ENCODE measurements at regions not wholly inside any gene's neighbourhood (a gene's known extent, or its start where the extent isn't known, plus 50 kb on each side); places are given as distances from the start of the nearest gene placed in this dataset.
"Not testable (repeated sequence)": the region's sequence is repeated elsewhere in the genome, so short reads cannot be mapped to it uniquely, and the experiment has no call there.

- Mint-ChIP-seq H3K4me3 (no peak overlapping the region), H3K27me3 (no peaks in the 10 kb centered on the region), H3K4me1 (peaks cover 0 to 4% (median 1%) of the 10 kb centered on the region in 4 donors), H3K27ac (no peak overlapping the region), H3K9me3 (peaks cover under 1 to 15% (median 5%) of the 10 kb centered on the region in 8 donors), H3K36me3 (no peaks in the 10 kb centered on the region)
- no peaks in the 10 kb centered on the region for H3K27me3 ChIP-seq (ENCODE audit: insufficient read depth, low read length)
- no peak for DNase-seq
- H3K27ac ChIP-seq (ENCODE audit: low read depth, low read length), result no peak overlapping the region
- CTCF ChIA-PET (ENCODE audit: partially characterized antibody), result no interaction called here
- H3K36me3 ChIP-seq (ENCODE audit: insufficient read depth, low read length), result no peaks in the 10 kb centered on the region
- no peaks in the 10 kb centered on the region for H3K4me1 ChIP-seq (ENCODE audit: insufficient read depth, low read length)
- peaks cover 0 to 3% of the 10 kb centered on the region in 2 donors for H3K9me3 ChIP-seq (ENCODE audit: control insufficient read depth in 1 of 2, low read length in 2 of 2)
- intact Hi-C loops (cut with micrococcal nuclease), result no loop called here
- POLR2A ChIA-PET (ENCODE audit: partially characterized antibody), result no interaction called here
- no peak overlapping the region for H3K4me3 ChIP-seq (ENCODE audit: low read length in 2 of 2)
Measured at GRCh38 chr2:4930704-4931103, 761.5 kb upstream of the SOX11 start.

- ChIA-PET CTCF (ENCODE audit: partially characterized antibody) (no interaction called here), POLR2A (ENCODE audit: partially characterized antibody) (no interaction called here)
- Mint-ChIP-seq H3K27ac (no peak overlapping the region), H3K36me3 (no peaks in the 10 kb centered on the region), H3K4me3 (no peak overlapping the region), H3K4me1 (peaks cover 0 to 4% (median 1%) of the 10 kb centered on the region in 4 donors), H3K9me3 (peaks cover 4 to 12% (median 7%) of the 10 kb centered on the region in 8 donors), H3K27me3 (no peaks in the 10 kb centered on the region)
- Histone ChIP-seq H3K36me3 (ENCODE audit: insufficient read depth, low read length) (no peaks in the 10 kb centered on the region), H3K27ac (ENCODE audit: low read depth, low read length) (no peak overlapping the region), H3K4me1 (ENCODE audit: insufficient read depth, low read length) (no peaks in the 10 kb centered on the region), H3K4me3 (ENCODE audit: low read length in 2 of 2) (no peak overlapping the region), H3K9me3 (ENCODE audit: control insufficient read depth in 1 of 2, low read length in 2 of 2) (peaks cover 0 to 3% of the 10 kb centered on the region in 2 donors), H3K27me3 (ENCODE audit: insufficient read depth, low read length) (no peaks in the 10 kb centered on the region)
- intact Hi-C loops (cut with micrococcal nuclease), result no loop called here
- no peak for DNase-seq
Measured at GRCh38 chr2:4931721-4932365, 760.3 kb upstream of the SOX11 start.

GRCh38 chr2:4935291-4935690, 756.9 kb upstream of the SOX11 start:
- H3K9me3 ChIP-seq (ENCODE audit: control insufficient read depth in 1 of 2, low read length in 2 of 2); POLR2A ChIA-PET (ENCODE audit: partially characterized antibody); H3K27me3 Mint-ChIP-seq; DNase-seq; H3K27ac Mint-ChIP-seq; H3K27ac ChIP-seq (ENCODE audit: low read depth, low read length); H3K36me3 Mint-ChIP-seq; H3K36me3 ChIP-seq (ENCODE audit: insufficient read depth, low read length); H3K4me1 ChIP-seq (ENCODE audit: insufficient read depth, low read length); H3K4me3 ChIP-seq (ENCODE audit: low read length in 2 of 2); CTCF ChIA-PET (ENCODE audit: partially characterized antibody); H3K4me3 Mint-ChIP-seq; intact Hi-C loops (cut with micrococcal nuclease); H3K27me3 ChIP-seq (ENCODE audit: insufficient read depth, low read length); H3K4me1 Mint-ChIP-seq: not testable (repeated sequence)
- peaks cover 0 to 23% (median 8%) of the 10 kb centered on the region in 8 donors for H3K9me3 Mint-ChIP-seq

GRCh38 chr2:4937550-4937949, 754.6 kb upstream of the SOX11 start:
- Histone ChIP-seq H3K27ac (ENCODE audit: low read depth, low read length) (no peak overlapping the region), H3K4me1 (ENCODE audit: insufficient read depth, low read length) (no peaks in the 10 kb centered on the region), H3K36me3 (ENCODE audit: insufficient read depth, low read length) (no peaks in the 10 kb centered on the region), H3K9me3 (ENCODE audit: control insufficient read depth in 1 of 2, low read length in 2 of 2) (no peaks in the 10 kb centered on the region), H3K27me3 (ENCODE audit: insufficient read depth, low read length) (no peaks in the 10 kb centered on the region), H3K4me3 (ENCODE audit: low read length in 2 of 2) (no peak overlapping the region)
- no peaks in the 10 kb centered on the region for H3K4me1 Mint-ChIP-seq
- no peak overlapping the region for H3K27ac Mint-ChIP-seq
- peaks cover 0 to 23% (median 11%) of the 10 kb centered on the region in 8 donors for H3K9me3 Mint-ChIP-seq
- POLR2A ChIA-PET (ENCODE audit: partially characterized antibody), result no interaction called here
- no peak overlapping the region for H3K4me3 Mint-ChIP-seq
- CTCF ChIA-PET (ENCODE audit: partially characterized antibody), result no interaction called here
- H3K27me3 Mint-ChIP-seq, result no peaks in the 10 kb centered on the region
- H3K36me3 Mint-ChIP-seq, result no peaks in the 10 kb centered on the region
- no peak for DNase-seq
- intact Hi-C loops (cut with micrococcal nuclease), result no loop called here

GRCh38 chr2:4938206-4938605, 754.0 kb upstream of the SOX11 start:
- H3K27ac Mint-ChIP-seq, result no peak overlapping the region
- Histone ChIP-seq H3K4me3 (ENCODE audit: low read length in 2 of 2) (no peak overlapping the region), H3K4me1 (ENCODE audit: insufficient read depth, low read length) (no peaks in the 10 kb centered on the region), H3K27ac (ENCODE audit: low read depth, low read length) (no peak overlapping the region), H3K36me3 (ENCODE audit: insufficient read depth, low read length) (no peaks in the 10 kb centered on the region), H3K9me3 (ENCODE audit: control insufficient read depth in 1 of 2, low read length in 2 of 2) (no peaks in the 10 kb centered on the region), H3K27me3 (ENCODE audit: insufficient read depth, low read length) (no peaks in the 10 kb centered on the region)
- H3K4me3 Mint-ChIP-seq, result no peak overlapping the region
- no peaks in the 10 kb centered on the region for H3K4me1 Mint-ChIP-seq
- POLR2A ChIA-PET (ENCODE audit: partially characterized antibody), result no interaction called here
- intact Hi-C loops (cut with micrococcal nuclease), result no loop called here
- no peaks in the 10 kb centered on the region for H3K36me3 Mint-ChIP-seq
- DNase-seq, result no peak
- no peaks in the 10 kb centered on the region for H3K27me3 Mint-ChIP-seq
- CTCF ChIA-PET (ENCODE audit: partially characterized antibody), result no interaction called here
- H3K9me3 Mint-ChIP-seq, result peaks cover 0 to 23% (median 11%) of the 10 kb centered on the region in 8 donors

GRCh38 chr2:4942441-4942840, 749.7 kb upstream of the SOX11 start:
- intact Hi-C loops (cut with micrococcal nuclease), result no loop called here
- H3K36me3 Mint-ChIP-seq, result no peaks in the 10 kb centered on the region
- POLR2A ChIA-PET (ENCODE audit: partially characterized antibody), result no interaction called here

GRCh38 chr2:4947911-4948310, 744.3 kb upstream of the SOX11 start:
- Mint-ChIP-seq H3K4me1 (no peaks in the 10 kb centered on the region), H3K9me3 (peaks cover 0 to 8% (median 0%) of the 10 kb centered on the region in 8 donors), H3K27ac (no peak overlapping the region), H3K4me3 (no peak overlapping the region), H3K27me3 (no peaks in the 10 kb centered on the region), H3K36me3 (no peaks in the 10 kb centered on the region)
- ChIA-PET CTCF (ENCODE audit: partially characterized antibody) (no interaction called here), POLR2A (ENCODE audit: partially characterized antibody) (no interaction called here)
- no peaks in the 10 kb centered on the region for H3K9me3 ChIP-seq (ENCODE audit: control insufficient read depth in 1 of 2, low read length in 2 of 2)
- no peak overlapping the region for H3K27ac ChIP-seq (ENCODE audit: low read depth, low read length)
- H3K4me3 ChIP-seq (ENCODE audit: low read length in 2 of 2), result no peak overlapping the region
- intact Hi-C loops (cut with micrococcal nuclease), result no loop called here
- no peaks in the 10 kb centered on the region for H3K4me1 ChIP-seq (ENCODE audit: insufficient read depth, low read length)
- H3K27me3 ChIP-seq (ENCODE audit: insufficient read depth, low read length), result no peaks in the 10 kb centered on the region
- H3K36me3 ChIP-seq (ENCODE audit: insufficient read depth, low read length), result no peaks in the 10 kb centered on the region
- DNase-seq, result no peak

More at GRCh38 chr2:4942441-4942840, 749.7 kb upstream of the SOX11 start:
- Histone ChIP-seq H3K4me3 (ENCODE audit: low read length in 2 of 2) (no peak overlapping the region), H3K36me3 (ENCODE audit: insufficient read depth, low read length) (no peaks in the 10 kb centered on the region), H3K9me3 (ENCODE audit: control insufficient read depth in 1 of 2, low read length in 2 of 2) (no peaks in the 10 kb centered on the region), H3K27ac (ENCODE audit: low read depth, low read length) (no peak overlapping the region), H3K27me3 (ENCODE audit: insufficient read depth, low read length) (no peaks in the 10 kb centered on the region), H3K4me1 (ENCODE audit: insufficient read depth, low read length) (no peaks in the 10 kb centered on the region)
- H3K9me3 Mint-ChIP-seq, result peaks cover 0 to 16% (median 8%) of the 10 kb centered on the region in 8 donors
- CTCF ChIA-PET (ENCODE audit: partially characterized antibody), result no interaction called here
- no peak for DNase-seq
- H3K27ac Mint-ChIP-seq, result no peak overlapping the region
- no peak overlapping the region for H3K4me3 Mint-ChIP-seq
- no peaks in the 10 kb centered on the region for H3K27me3 Mint-ChIP-seq
- H3K4me1 Mint-ChIP-seq, result no peaks in the 10 kb centered on the region

GRCh38 chr2:4951368-4951767, 740.8 kb upstream of the SOX11 start:
- H3K27ac Mint-ChIP-seq, result no peak overlapping the region
- no peaks in the 10 kb centered on the region for H3K4me1 Mint-ChIP-seq
- ChIA-PET CTCF (ENCODE audit: partially characterized antibody) (no interaction called here), POLR2A (ENCODE audit: partially characterized antibody) (no interaction called here)
- H3K27me3 Mint-ChIP-seq, result no peaks in the 10 kb centered on the region
- H3K4me1 ChIP-seq (ENCODE audit: insufficient read depth, low read length), result no peaks in the 10 kb centered on the region
- no peaks in the 10 kb centered on the region for H3K9me3 ChIP-seq (ENCODE audit: control insufficient read depth in 1 of 2, low read length in 2 of 2)
- no peak for DNase-seq
- H3K36me3 Mint-ChIP-seq, result no peaks in the 10 kb centered on the region
- no peak overlapping the region for H3K27ac ChIP-seq (ENCODE audit: low read depth, low read length)
- H3K4me3 ChIP-seq (ENCODE audit: low read length in 2 of 2), result no peak overlapping the region
- H3K9me3 Mint-ChIP-seq, result peaks cover 0 to 5% (median 2%) of the 10 kb centered on the region in 8 donors
- no peaks in the 10 kb centered on the region for H3K27me3 ChIP-seq (ENCODE audit: insufficient read depth, low read length)
- H3K36me3 ChIP-seq (ENCODE audit: insufficient read depth, low read length), result no peaks in the 10 kb centered on the region
- no peak overlapping the region for H3K4me3 Mint-ChIP-seq
- intact Hi-C loops (cut with micrococcal nuclease), result no loop called here

All from CD4-positive, alpha-beta memory T cell (primary cell).